Endothelial cell (in vitro differentiated cells): ENCODE measurements at regions not wholly inside any gene's neighbourhood (a gene's known extent, or its start where the extent isn't known, plus 50 kb on each side); places are given as distances from the start of the nearest gene placed in this dataset.

Experiments used
- DNase-seq: peaks from one replicate; pipeline ENCODE4 v3.0.0; 2021; ENCODE audit warnings: low spot score
- H3K27ac Mint-ChIP-seq: one replicate; pipeline ENCODE4 v1.8.0; 2021; ENCODE audit warnings: mixed read lengths, inconsistent platforms; ENCODE audit not compliant: unreplicated experiment
- H3K27me3 Mint-ChIP-seq: one replicate; pipeline ENCODE4 v1.8.0; 2021; ENCODE audit warnings: mild to moderate bottlenecking, moderate library complexity, mixed read lengths, inconsistent platforms; ENCODE audit not compliant: unreplicated experiment
- H3K36me3 Mint-ChIP-seq: one replicate; pipeline ENCODE4 v1.8.0; 2021; ENCODE audit warnings: mild to moderate bottlenecking, low read depth, mixed read lengths, inconsistent platforms; ENCODE audit not compliant: unreplicated experiment
- H3K4me1 Mint-ChIP-seq: one replicate; pipeline ENCODE4 v1.8.0; 2021; ENCODE audit warnings: mild to moderate bottlenecking, mixed read lengths, inconsistent platforms; ENCODE audit not compliant: unreplicated experiment
- H3K4me3 Mint-ChIP-seq: one replicate; pipeline ENCODE4 v1.8.0; 2021; ENCODE audit warnings: mild to moderate bottlenecking, mixed read lengths, inconsistent platforms; ENCODE audit not compliant: unreplicated experiment
- H3K9me3 Mint-ChIP-seq: one replicate; pipeline ENCODE4 v1.8.0; 2021; ENCODE audit warnings: mixed read lengths, inconsistent platforms; ENCODE audit not compliant: unreplicated experiment
- CTCF ChIP-seq: fragments of 200-600 bp; sonication (generic); IDR thresholded peaks from one replicate; pipeline ENCODE4 v1.5.0; 2021; ENCODE audit warnings: antibody characterized with exemption; ENCODE audit not compliant: unreplicated experiment

GRCh38 chr2:17068021-17068420, 402.4 kb upstream of the CYRIA start:
- peak; percentile 20 for DNase-seq
- H3K36me3 Mint-ChIP-seq = peaks cover 7% of the 10 kb centered on the region
- peaks cover 2% of the 10 kb centered on the region for H3K27me3 Mint-ChIP-seq
- no peak for TF ChIP-seq CTCF
- peak overlapping the region; percentile 98 for H3K27ac Mint-ChIP-seq
- H3K9me3 Mint-ChIP-seq = no peaks in the 10 kb centered on the region
- H3K4me3 Mint-ChIP-seq = peak overlapping the region; percentile 29
- peaks cover 14% of the 10 kb centered on the region for H3K4me1 Mint-ChIP-seq

- Mint-ChIP-seq H3K4me3 (no peak overlapping the region), H3K4me1 (peaks cover 20% of the 10 kb centered on the region), H3K36me3 (peaks cover 4% of the 10 kb centered on the region), H3K9me3 (no peaks in the 10 kb centered on the region), H3K27ac (no peak overlapping the region), H3K27me3 (peaks cover 2% of the 10 kb centered on the region)
- no peak for TF ChIP-seq CTCF
- DNase-seq = no peak
Measured at GRCh38 chr2:17065536-17065935, 399.9 kb upstream of the CYRIA start.

- Mint-ChIP-seq H3K9me3 (no peaks in the 10 kb centered on the region), H3K4me3 (no peak overlapping the region), H3K4me1 (peaks cover 45% of the 10 kb centered on the region), H3K27me3 (peaks cover 2% of the 10 kb centered on the region), H3K36me3 (no peaks in the 10 kb centered on the region), H3K27ac (no peak overlapping the region)
- no peak for DNase-seq
- no peak for TF ChIP-seq CTCF
Measured at GRCh38 chr2:17061028-17061427, 395.4 kb upstream of the CYRIA start.

GRCh38 chr2:17059458-17059857, 393.8 kb upstream of the CYRIA start:
- Mint-ChIP-seq H3K9me3 (peaks cover 4% of the 10 kb centered on the region), H3K27ac (peak overlapping the region; percentile 85), H3K4me1 (peaks cover 49% of the 10 kb centered on the region), H3K36me3 (no peaks in the 10 kb centered on the region), H3K4me3 (no peak overlapping the region), H3K27me3 (peaks cover 2% of the 10 kb centered on the region)
- no peak for DNase-seq
- TF ChIP-seq CTCF = no peak

- no peak for DNase-seq
Measured at GRCh38 chr2:17058772-17059402, 393.3 kb upstream of the CYRIA start.

More at GRCh38 chr2:17058772-17059402, 393.3 kb upstream of the CYRIA start:
- Mint-ChIP-seq H3K4me1 (peaks cover 52% of the 10 kb centered on the region), H3K27ac (peak overlapping the region; percentile 68), H3K4me3 (no peak overlapping the region), H3K27me3 (peaks cover 2% of the 10 kb centered on the region), H3K36me3 (no peaks in the 10 kb centered on the region), H3K9me3 (peaks cover 4% of the 10 kb centered on the region)
- TF ChIP-seq CTCF = no peak
